ENCODE measurements at regions not wholly inside any gene's neighbourhood (a gene's known extent, or its start where the extent isn't known, plus 50 kb on each side); places are given as distances from the start of the nearest gene placed in this dataset.
A peak's percentile ranks its signal among the peaks of the same experiment; 100 is the strongest.

DNA sequence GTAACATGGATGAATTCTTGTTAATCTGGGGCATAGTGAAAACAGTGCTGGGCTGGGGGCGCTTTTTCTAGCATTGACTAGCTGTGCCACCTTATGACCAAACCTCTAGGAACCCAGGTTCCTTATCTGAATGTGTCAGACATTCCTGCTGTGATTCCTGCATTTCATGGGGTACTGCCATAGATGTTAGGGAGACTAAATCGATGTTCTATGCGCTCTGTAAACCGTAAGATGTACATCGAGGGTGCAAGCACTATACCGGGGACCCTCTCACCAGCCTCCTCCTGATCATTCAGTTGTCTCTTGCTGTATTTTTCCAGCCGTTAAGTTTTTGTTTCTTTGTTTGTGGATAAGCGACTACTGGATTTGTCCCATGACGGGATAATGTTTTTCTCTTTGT is 170.9 kb upstream of the PARP11 start:
- intact Hi-C loops (cut with DNase I), result no loop called here
- no peak for ATAC-seq

DNA sequence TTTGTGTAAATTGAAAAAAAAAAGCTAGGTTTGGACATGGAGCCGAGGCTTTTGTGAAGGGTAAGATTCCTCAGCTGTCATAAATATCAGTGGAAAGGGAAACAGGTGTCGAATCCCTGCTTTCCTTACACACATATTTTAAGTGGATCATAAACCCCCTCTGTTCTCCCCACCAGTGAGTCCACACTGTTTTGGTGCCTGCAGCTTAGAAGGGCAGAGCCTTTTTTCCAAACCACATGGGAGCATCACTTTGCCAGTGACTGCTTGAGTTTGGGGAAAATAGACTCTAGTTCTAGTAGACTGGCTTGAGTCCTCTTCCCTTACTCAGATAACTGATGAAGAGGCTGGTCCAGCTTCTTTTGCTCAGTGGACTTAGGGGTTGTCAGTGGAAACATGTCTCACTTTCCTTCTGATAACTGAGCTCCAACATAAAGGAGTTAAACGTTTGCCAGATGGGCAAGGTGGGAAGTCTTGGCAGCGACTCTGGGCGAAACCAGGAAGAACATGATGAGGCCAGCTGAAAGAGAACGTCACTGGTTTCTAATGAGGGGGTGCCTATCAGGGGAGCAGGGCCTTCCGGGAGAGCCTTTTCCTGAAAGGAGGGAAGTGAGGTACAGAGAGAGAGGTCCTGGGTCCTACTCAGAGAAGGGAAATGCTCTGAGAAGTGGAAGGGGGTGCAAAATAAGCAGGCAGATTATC is 168.1 kb upstream of the PARP11 start:
- no peak for DNase-seq
- intact Hi-C loops (cut with DNase I), result no loop called here
- no peak for ATAC-seq

More for the DNA sequence above, 170.9 kb upstream of the PARP11 start:
- no peak for DNase-seq

DNA sequence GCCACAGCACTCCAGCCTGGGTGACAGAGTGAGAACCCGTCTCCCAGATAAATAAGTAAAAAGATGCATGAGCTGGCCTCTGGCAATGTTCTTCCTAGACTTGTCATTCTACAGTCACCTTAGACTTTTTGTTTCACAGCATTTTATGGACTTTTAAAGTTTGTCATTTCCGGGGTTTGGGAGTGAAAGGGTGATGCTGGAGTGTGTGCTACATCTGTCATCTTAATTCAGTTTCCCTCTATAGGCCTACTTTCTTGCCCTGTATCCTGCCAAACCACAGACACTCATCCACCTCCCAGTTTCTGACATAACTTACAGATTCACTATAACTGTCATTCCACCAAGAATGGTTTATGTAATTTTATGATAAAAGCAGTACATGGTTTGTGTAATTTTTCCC is 166.7 kb upstream of the PARP11 start:
- no peak for DNase-seq
- no peak for ATAC-seq
- intact Hi-C loops (cut with DNase I), result loop anchor here (5.0 to 10.0 kb wide), 3 partner anchors 43 to 237 kb away; no protein-coding TSS in a partner anchor

DNA sequence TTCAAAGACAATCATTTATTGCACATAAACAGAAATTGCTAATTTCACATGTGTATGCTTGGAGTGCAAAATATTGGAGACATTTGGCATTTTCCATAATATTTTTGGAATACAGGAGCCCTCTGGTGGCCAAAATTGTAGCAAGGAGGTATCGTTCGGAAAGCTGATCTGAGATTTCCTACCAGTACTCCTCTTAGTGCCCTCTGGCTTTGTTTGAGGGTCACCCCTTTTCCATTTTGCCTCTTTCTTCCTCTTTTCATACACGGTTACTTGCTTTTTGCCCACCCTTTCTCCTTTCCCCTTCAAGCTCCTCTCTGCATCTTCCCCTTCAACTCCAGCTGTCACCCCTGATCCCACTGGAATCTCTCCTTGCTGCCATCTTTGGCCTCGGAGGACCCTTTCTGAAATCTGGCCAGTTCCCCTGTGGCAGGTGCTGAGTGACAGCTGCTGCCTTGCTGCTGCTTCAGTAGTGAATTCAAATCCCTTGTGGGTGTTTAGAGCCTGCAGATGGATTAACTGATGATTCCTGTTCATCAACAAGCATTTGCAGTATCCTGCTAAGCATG is 164.6 kb upstream of the PARP11 start:
- intact Hi-C loops (cut with DNase I), result loop anchor here (2.0 to 10.0 kb wide), 4 partner anchors 41 to 239 kb away; no protein-coding TSS in a partner anchor
- DNase-seq, result peak; percentile 39
- ATAC-seq, result peak; percentile 58 to 74

DNA sequence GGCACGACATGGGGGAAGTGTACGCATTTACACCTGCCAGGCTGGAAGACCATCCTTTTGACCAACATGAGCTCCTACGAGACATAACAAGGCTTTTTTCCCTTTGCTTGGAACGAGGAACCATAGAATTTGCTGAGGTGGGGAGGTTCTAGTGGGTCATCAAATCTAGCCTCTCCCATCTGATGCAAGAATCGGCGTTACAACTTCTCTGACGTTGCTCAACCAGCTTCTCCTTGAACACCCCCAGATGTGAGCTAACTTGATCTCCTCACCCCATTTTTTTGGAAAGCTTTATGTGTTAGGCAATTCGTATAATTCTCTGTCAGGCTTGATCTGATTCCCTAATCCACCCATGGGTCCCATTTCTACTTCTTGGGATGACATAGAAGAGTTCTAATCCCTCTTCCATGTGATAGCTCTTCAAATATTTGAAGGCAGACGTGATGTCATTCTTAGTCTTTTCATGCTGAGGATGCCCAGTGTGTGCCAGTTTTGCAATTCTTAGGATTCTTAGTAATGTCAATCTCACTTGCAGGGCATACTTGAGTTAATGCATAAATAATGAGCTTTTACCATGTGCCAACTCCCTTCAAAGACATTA is 163.6 kb upstream of the PARP11 start:
- DNase-seq (no peak), ATAC-seq (peak; percentile 31 to 55)
- intact Hi-C loops (cut with DNase I), result loop anchor here (2.0 to 10.0 kb wide), 4 partner anchors 39 to 241 kb away; no protein-coding TSS in a partner anchor

DNA sequence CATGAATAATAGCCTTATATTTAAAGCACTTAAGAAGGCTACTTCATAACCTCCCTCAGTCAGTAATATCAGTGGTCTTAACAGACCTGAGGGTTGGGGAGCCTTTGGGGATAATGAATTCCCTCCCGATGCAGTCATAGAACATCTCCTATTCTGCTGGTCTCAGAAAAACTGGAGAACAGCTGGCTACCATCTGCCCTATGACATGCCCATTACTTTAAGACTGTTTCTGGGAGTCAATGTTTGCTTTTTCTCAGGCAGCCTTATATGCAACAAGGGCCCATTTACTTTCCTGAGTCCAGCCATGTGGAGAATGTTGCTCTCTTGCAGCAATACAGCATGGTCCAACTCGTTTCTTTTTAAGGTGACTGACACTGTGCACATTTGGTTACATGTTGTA is 161.7 kb upstream of the PARP11 start:
- ATAC-seq (no peak), DNase-seq (no peak)
- intact Hi-C loops (cut with DNase I), result loop anchor here (5.0 to 10.0 kb wide), 3 partner anchors 38 to 242 kb away; no protein-coding TSS in a partner anchor

DNA sequence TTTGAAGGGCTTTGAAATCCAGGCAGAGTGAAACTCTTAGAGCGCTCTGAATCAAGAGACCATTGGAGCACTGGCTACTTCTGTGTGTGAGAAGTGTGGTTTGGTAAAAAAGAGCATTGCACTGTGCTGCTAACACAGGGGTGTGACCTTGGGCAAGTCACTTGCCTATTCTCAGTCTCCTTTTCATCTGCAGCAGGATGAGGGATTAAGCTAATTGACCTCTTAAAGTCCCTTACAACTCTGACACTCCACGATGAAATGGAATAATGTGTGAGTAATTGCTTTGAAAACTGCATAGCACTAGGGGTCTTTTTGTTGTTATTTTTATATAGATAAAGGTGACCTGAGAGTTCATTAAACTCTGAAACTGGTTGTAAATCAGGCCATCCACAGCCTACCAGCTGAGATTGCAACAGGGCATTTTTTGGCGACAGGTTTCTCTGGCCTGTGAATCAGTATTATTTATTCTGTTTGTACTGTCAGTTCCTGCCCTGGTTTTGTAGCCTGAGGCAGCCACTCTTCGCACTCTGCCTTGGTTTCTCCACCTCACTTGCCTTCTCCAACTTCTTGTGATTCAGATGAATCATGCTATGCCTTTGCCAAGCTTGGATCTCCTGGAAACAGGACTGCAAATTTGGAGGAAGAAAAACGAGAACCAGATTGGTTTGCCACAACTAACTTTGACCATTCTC is 159.9 kb upstream of the PARP11 start:
- no peak for ATAC-seq
- intact Hi-C loops (cut with DNase I), result loop anchor here in 1 of 2 donors (10.0 kb wide), 1 partner anchor 138 kb away; no protein-coding TSS in a partner anchor
- no peak for DNase-seq

DNA sequence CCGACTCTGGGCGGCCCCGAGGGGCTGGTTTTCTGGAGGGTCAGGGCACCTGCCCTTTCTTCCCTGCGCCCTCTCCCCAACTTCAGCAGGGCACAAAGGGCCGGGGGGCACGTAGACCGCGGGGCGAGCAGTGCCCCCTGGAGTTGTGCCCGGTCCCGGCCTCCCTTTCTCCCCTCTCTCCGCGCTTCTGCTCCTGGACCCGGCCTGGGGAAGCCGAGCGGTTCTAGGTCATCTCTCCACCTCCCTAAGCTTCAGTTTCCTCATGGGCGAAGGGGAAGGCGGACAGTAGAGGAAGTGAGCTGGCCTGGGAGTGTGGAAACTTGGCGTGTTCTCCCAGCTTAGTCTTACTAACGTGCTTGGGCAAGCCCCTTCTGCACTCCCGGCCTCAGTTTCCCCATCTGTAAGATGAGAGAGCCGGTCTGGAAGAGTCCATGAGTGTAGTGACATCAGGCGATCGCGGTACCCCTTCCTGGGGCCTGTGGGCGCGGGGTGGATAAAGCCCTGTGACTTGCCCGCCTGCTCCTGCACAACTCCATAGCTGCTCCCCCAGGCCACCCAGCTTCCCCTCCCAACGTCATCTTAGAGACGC is 158.6 kb upstream of the PARP11 start:
- DNase-seq (peak; percentile 40), ATAC-seq (peak in 1 of 2 donors; percentile 52)
- intact Hi-C loops (cut with DNase I), result loop anchor here in 1 of 2 donors (10.0 kb wide), 1 partner anchor 137 kb away; no protein-coding TSS in a partner anchor

DNA sequence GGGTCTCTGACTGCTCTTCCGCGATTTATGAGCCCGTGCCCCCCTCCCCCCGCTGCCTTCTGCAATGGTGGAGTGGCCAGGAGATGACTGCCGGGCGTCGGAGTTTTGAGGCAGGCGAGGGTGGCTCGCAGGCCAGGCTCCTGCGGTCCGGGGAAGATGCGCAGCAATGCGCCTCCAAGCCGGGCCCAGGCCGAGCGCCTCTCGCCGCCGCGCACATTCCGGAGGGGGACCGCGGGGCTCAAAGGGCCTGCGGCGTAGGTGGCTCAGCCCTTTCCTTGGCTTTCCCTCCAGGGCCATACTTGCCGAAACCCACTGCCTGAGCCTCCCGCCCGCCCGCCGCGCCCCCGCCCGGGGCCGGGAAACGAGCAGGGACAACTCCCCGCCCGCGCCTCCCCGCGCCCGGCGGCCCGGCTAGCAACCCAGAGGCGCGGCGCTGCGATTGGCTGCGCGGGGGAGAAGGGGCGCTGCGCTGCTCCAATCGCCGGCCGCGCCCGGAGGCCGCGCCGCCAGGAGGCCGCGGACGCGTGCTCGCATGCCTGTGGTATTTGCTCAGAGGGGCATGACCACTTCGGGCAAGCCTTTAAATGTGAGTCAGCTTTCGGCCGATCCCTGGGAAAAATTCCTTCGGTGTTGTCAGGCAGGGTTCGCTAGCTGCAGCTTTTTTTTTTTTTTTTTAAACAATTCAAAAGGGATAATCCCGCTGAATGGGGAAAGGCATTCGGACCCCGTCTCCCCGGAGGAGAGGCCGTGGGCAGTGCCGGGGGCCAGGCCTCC is 157.9 kb upstream of the PARP11 start:
- ATAC-seq (peak; percentile 99), DNase-seq (peak; percentile 90)
- intact Hi-C loops (cut with DNase I), result loop anchor here in 1 of 2 donors (10.0 kb wide), 1 partner anchor 136 kb away; no protein-coding TSS in a partner anchor

DNA sequence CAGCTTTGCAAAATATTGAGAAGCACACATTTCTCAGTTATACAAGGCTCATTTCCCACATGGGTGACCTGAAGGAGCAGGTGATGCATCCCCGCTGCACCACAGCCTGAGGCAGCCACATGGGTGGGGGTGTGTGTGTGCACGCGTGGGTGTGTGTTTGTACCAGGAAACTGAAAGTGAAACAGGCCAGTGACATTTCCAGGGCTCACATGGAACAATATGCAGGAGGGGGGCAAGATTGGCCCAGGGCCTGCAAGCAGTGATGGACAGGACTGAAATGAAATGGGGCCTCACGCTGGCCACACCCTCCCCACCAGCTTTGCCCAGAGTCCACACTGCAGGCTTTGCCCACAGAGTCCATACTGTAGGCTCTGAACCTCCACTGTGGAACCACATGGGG is 154.2 kb upstream of the PARP11 start:
- no peak for ATAC-seq
- intact Hi-C loops (cut with DNase I), result no loop called here

DNA sequence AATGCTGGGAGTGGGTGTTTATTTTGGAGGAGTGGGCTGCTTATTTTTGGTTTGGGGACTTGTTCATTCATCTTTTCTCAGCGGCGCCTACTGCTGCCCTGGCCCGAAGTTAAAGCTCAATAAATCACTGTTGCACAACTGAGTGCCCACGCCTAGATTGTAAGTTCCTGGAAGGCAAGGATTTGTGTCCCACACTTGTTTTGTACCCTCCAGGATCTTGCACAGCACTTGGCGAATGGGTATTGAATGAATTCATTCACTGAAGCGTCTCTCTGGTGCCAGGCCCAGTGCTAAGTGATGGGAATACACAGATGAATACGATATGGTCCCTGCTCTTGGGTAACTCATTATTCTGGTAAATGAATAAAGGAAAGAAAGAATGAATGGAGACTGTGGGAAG is 153.3 kb upstream of the PARP11 start:
- intact Hi-C loops (cut with DNase I), result no loop called here
- ATAC-seq, result no peak
- DNase-seq, result no peak

More for the DNA sequence above, 154.2 kb upstream of the PARP11 start:
- no peak for DNase-seq

DNA sequence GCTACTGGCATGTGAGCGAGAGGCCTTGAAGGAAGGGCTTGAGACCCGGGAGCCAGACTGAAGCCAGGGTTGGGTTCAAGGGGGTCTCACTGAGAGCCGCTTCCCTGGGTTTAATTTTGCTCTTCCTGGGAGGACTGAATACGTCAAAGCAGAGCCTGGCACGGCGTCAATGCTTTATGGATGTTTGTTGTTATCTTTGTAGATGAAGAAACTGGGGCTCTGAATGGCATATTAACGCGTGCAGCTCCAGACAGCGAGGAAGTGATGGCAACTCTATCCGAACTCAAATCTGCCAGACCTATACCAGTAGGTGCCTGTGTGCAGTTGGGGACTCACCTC is 152.8 kb upstream of the PARP11 start:
- intact Hi-C loops (cut with DNase I), result no loop called here
- ATAC-seq (peak in 1 of 2 donors; percentile 14), DNase-seq (no peak)

DNA sequence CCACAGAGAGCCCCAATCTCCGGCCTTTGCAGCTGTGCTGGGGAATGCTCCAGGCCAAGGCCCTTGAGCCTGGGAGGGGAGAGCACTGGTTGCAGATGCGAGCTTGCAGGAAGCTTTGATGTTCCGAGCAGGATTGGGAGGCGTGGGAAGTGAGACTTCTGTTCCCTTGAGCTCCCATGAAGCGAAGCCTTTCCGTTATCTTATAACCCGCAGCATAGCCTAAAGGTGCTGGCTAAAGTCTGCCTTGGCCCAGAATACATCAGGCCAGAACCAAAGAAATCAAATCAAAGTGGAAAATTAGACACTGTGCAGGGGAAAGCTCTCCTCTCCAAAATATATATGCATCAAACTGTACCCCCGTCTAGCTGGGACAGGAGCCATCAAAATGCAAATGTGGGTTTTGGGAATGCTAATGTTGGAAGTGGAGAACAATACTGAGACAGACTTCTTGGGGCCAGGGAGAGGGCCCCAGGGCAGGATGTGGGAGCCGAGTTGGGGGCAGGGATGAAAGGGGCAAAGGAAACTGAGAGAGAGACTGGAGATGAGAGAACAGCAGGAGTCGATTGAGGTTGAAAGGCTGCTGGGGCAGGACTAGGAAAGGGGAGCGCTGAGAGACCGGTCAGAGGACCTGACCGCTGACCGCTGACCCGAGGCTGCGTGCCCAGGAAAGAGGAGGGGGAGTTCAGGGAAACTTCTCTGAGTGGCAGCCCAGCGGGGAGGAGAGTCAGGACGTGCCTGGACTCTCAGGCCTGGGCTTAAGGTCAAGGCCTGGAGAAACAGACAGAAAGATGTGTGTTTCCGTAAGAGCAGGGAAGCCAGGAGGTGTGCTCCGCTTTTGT is 152.2 kb upstream of the PARP11 start:
- no peak for DNase-seq
- intact Hi-C loops (cut with DNase I), result no loop called here
- peak in 1 of 2 donors; percentile 76 for ATAC-seq

DNA sequence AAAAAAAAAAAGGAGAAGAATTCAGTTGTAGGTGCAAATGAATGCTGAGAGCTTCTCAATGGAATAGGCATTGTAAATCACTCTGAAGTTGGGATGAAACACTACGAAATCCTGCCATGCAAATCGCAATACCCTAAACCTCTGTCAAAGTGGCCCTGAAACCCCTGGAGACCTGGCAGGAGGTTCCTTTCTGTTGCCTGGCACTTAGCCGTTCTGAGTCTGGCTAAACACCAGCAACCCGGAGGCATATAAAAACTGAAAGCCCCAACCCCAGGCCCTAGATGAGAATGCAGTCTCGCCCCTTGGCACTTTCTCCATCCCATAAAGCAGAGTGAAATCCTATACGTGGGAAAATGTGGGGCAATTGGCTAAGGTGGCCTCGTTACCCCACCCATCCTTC is 151.5 kb upstream of the PARP11 start:
- DNase-seq (no peak), ATAC-seq (no peak)
- intact Hi-C loops (cut with DNase I), result no loop called here

DNA sequence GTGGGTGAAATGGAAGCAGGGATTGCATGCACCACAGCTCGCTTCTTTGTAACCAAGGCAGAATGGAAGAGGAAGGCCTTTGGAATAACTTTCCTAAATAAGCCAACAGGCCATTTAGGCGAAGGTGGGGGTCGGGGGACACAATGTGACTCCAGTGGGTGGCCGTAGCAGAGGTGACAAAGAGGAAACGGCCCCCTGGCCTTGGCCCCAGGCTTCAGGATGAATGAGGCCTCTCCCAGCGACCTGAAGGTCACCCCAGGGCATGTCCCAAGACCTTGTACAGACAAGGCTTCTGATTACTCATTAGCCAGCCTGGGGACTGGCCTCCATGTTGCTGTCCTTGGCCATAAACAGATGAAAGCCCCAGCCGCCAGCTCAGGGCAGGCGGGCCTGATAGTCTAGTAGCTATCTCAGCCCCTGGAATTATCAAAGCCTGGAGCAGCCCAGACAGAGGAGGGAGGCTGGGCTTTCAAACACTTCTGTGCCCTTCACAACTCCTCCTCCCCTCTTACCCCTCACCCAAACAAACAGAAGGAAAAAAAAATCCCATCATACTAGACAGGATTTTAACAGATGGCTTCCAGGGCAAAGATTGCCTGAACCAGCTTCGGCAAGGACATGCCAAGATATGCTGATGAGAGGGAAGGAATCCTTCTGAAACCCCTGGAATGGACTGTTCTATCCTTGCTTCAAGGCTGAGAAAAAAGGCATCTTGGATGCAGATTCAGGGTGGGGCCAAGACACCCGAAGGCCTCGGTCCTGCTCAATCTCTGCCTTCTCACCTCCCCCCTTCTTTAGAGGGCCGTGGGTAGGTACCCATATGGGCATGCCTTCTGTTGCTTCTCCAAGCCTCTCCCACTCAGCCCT is 142.3 kb upstream of the PARP11 start:
- DNase-seq (no peak), ATAC-seq (no peak)
- intact Hi-C loops (cut with DNase I), result no loop called here

DNA sequence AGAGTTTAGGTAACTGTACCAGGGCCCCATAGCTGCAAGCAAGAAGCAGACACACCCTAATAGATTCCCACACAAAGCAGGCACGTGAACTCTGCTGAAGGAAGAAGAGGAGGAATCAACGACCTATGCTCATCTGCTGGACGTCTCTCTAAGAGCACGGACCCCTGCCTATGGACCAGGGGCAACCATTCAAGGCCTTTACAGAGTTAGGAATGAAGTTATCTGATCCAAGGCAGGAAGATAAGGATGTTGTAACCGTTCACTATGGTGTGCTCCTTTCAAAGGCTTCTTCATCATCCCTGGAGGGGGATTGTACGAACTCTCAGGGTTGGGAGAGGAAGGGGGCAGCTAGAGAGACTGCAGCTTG is 141.6 kb upstream of the PARP11 start:
- DNase-seq (no peak), ATAC-seq (no peak)
- intact Hi-C loops (cut with DNase I), result no loop called here

DNA sequence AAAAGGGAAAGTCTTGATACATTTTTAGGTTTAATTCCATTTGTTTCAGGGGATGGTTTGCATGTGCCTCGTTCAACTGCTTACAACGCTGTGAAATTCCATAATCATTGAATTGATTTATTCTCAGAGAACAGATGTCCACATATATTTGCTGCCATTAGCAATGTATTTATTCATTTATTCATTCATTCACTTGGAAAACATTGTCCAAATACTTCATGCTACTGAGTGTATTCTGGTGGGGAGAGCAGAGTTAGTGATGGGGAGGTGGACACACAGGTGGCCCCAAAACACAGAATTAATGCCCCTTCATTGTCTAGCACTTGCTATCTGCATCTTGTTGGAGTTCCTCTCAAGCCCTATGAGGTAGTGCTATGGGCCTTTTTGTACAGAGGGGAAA is 141.2 kb upstream of the PARP11 start:
- intact Hi-C loops (cut with DNase I), result no loop called here
- DNase-seq (no peak), ATAC-seq (no peak)
